GM23248 (cell line): ENCODE measurements at regions not wholly inside any gene's neighbourhood (a gene's known extent, or its start where the extent isn't known, plus 50 kb on each side); places are given as distances from the start of the nearest gene placed in this dataset.

ENCODE experiments used
- DNase-seq: peaks from one replicate; pipeline ENCODE4 v3.0.0-alpha.2; 2015
- H2AFZ ChIP-seq: fragments of 200-600 bp; sonication (generic); 2 replicates; pipeline ENCODE4 v1.6.1; 2016; ENCODE audit warnings: antibody characterized with exemption
- H3F3A ChIP-seq: fragments of 200-600 bp; sonication (generic); 2 replicates; pipeline ENCODE4 v1.6.1; 2016; ENCODE audit warnings: mild to moderate bottlenecking, antibody characterized with exemption, mixed run types; ENCODE audit not compliant: insufficient read depth
- H3K27ac ChIP-seq: fragments of 200-600 bp; sonication (generic); 2 replicates; pipeline ENCODE4 v1.5.1; 2016; ENCODE audit warnings: mild to moderate bottlenecking
- H3K27me3 ChIP-seq: fragments of 200-600 bp; sonication (generic); replicated peaks from 2 replicates; pipeline ENCODE4 v1.6.1; 2016; ENCODE audit warnings: mild to moderate bottlenecking; ENCODE audit not compliant: insufficient read depth
- H3K36me3 ChIP-seq: fragments of 200-600 bp; sonication (generic); 2 replicates; pipeline ENCODE4 v1.6.1; 2016; ENCODE audit warnings: low read depth, mild to moderate bottlenecking
- H3K4me1 ChIP-seq: fragments of 200-600 bp; sonication (generic); 2 replicates; pipeline ENCODE4 v1.6.1; 2016; ENCODE audit warnings: mild to moderate bottlenecking; ENCODE audit not compliant: insufficient read depth
- H3K4me2 ChIP-seq: fragments of 200-600 bp; sonication (generic); one replicate; pipeline ENCODE4 v1.6.1; 2016; ENCODE audit warnings: mild to moderate bottlenecking; ENCODE audit not compliant: unreplicated experiment
- H3K4me3 ChIP-seq: fragments of 200-600 bp; sonication (generic); 2 replicates; pipeline ENCODE4 v1.5.1; 2016; ENCODE audit warnings: mild to moderate bottlenecking
- H3K79me2 ChIP-seq: fragments of 200-600 bp; sonication (generic); 2 replicates; pipeline ENCODE4 v1.6.1; 2016; ENCODE audit warnings: mild to moderate bottlenecking; ENCODE audit not compliant: insufficient read depth
- H3K9ac ChIP-seq: fragments of 200-600 bp; sonication (generic); 2 replicates; pipeline ENCODE4 v1.6.1; 2016; ENCODE audit warnings: mild to moderate bottlenecking
- H3K9me2 ChIP-seq: fragments of 200-600 bp; sonication (generic); 2 replicates; pipeline ENCODE4 v1.6.1; 2016; ENCODE audit warnings: mixed run types, mild to moderate bottlenecking, moderate library complexity; ENCODE audit not compliant: insufficient read depth
- H3K9me3 ChIP-seq: fragments of 200-600 bp; sonication (generic); one replicate; pipeline ENCODE4 v1.6.1; 2017; ENCODE audit warnings: low read depth
- H4K20me1 ChIP-seq: fragments of 200-600 bp; sonication (generic); 2 replicates; pipeline ENCODE4 v1.6.0; 2016; ENCODE audit not compliant: insufficient read depth
- EZH2 ChIP-seq: fragments of 200-600 bp; sonication (generic); IDR thresholded peaks from 2 replicates; pipeline ENCODE4 v1.6.1; 2018; ENCODE audit warnings: antibody characterized with exemption, mild to moderate bottlenecking; ENCODE audit not compliant: insufficient read depth, poor library complexity, severe bottlenecking
- EZH2phosphoT487 ChIP-seq: fragments of 200-600 bp; sonication (generic); IDR thresholded peaks from 2 replicates; pipeline ENCODE4 v1.6.1; 2018; ENCODE audit warnings: antibody characterized with exemption, moderate library complexity, mild to moderate bottlenecking, low read depth; ENCODE audit not compliant: insufficient read depth
- WGBS, 2 experiments: methylation state at CpG; one replicate each; pipeline ENCODE4 v1.1.6; 2015 to 2017; ENCODE audit warnings: low lambda C conversion rate in 2 of 2, low coverage in 1 of 2; ENCODE audit errors: missing lambda C conversion rate in 2 of 2; 5-methylcytosine and 5-hydroxymethylcytosine counted together
- in situ Hi-C: fragments of 300-500 bp; cut with MboI; formaldehyde crosslinking; loops from 2 replicates; pipeline ENCODE4 v1.15.0; 2020

- no peak for TF ChIP-seq EZH2phosphoT487
- TF ChIP-seq EZH2, result no peak
- no peaks in the 10 kb centered on the region for H3K27me3 ChIP-seq
- H3K79me2 ChIP-seq, result no peaks in the 10 kb centered on the region
- H4K20me1 ChIP-seq, result no peaks in the 10 kb centered on the region
- WGBS, 2 experiments, result 73 to 74% methylated on average over 6 of the region's 6 CpGs
- H3K36me3 ChIP-seq, result no peaks in the 10 kb centered on the region
- H3K4me2 ChIP-seq, result no peak overlapping the region
- no peak overlapping the region for H3K27ac ChIP-seq
- H3K4me3 ChIP-seq, result no peak overlapping the region
- DNase-seq, result no peak
- H3K9me3 ChIP-seq, result no peaks in the 10 kb centered on the region
- H2AFZ ChIP-seq, result no peak overlapping the region
- H3K9me2 ChIP-seq, result no peaks in the 10 kb centered on the region
- peaks cover 3% of the 10 kb centered on the region for H3K4me1 ChIP-seq
- in situ Hi-C loops, result no loop called here
- H3K9ac ChIP-seq, result no peak overlapping the region
- H3F3A ChIP-seq, result peaks cover 6% of the 10 kb centered on the region
Measured at GRCh38 chr16:86370062-86370461, 140.3 kb upstream of the FOXF1 start.

GRCh38 chr16:86371083-86371803 lies 139.1 kb upstream of the FOXF1 start:
- H3K4me2 ChIP-seq, result no peak overlapping the region
- whole genome bisulfite sequencing, 2 experiments, result 71 to 73% methylated on average over 18 to 20 of the region's 20 CpGs
- peaks cover 17% of the 10 kb centered on the region for H3F3A ChIP-seq
- in situ Hi-C loops, result no loop called here
- no peak for DNase-seq
- no peaks in the 10 kb centered on the region for H3K9me2 ChIP-seq
- H3K79me2 ChIP-seq, result no peaks in the 10 kb centered on the region
- no peak overlapping the region for H3K27ac ChIP-seq
- no peak overlapping the region for H3K4me3 ChIP-seq
- no peaks in the 10 kb centered on the region for H3K36me3 ChIP-seq
- TF ChIP-seq EZH2phosphoT487, result no peak
- no peak for TF ChIP-seq EZH2
- H4K20me1 ChIP-seq, result no peaks in the 10 kb centered on the region
- H3K9ac ChIP-seq, result no peak overlapping the region
- H2AFZ ChIP-seq, result no peak overlapping the region
- H3K9me3 ChIP-seq, result no peaks in the 10 kb centered on the region
- peaks cover 15% of the 10 kb centered on the region for H3K4me1 ChIP-seq
- H3K27me3 ChIP-seq, result no peaks in the 10 kb centered on the region

GRCh38 chr16:86372193-86372592 lies 138.1 kb upstream of the FOXF1 start:
- H3K79me2 ChIP-seq, result no peaks in the 10 kb centered on the region
- no peaks in the 10 kb centered on the region for H3K9me2 ChIP-seq
- DNase-seq, result no peak
- no peak overlapping the region for H3K4me2 ChIP-seq
- no peaks in the 10 kb centered on the region for H3K27me3 ChIP-seq
- H3F3A ChIP-seq, result peaks cover 17% of the 10 kb centered on the region
- no peak overlapping the region for H3K27ac ChIP-seq
- no peak overlapping the region for H3K9ac ChIP-seq
- TF ChIP-seq EZH2phosphoT487, result no peak
- no peak for TF ChIP-seq EZH2
- no peak overlapping the region for H3K4me3 ChIP-seq
- H2AFZ ChIP-seq, result no peak overlapping the region
- H3K9me3 ChIP-seq, result no peaks in the 10 kb centered on the region
- 69 to 86% methylated on average over 8 of the region's 8 CpGs for WGBS, 2 experiments
- H4K20me1 ChIP-seq, result no peaks in the 10 kb centered on the region
- H3K36me3 ChIP-seq, result no peaks in the 10 kb centered on the region
- in situ Hi-C loops, result no loop called here
- H3K4me1 ChIP-seq, result peaks cover 15% of the 10 kb centered on the region

- Histone ChIP-seq H3K4me1 (peaks cover 15% of the 10 kb centered on the region), H3F3A (peaks cover 17% of the 10 kb centered on the region), H3K27me3 (no peaks in the 10 kb centered on the region), H3K4me2 (no peak overlapping the region), H4K20me1 (no peaks in the 10 kb centered on the region), H3K9ac (no peak overlapping the region), H2AFZ (no peak overlapping the region), H3K9me2 (no peaks in the 10 kb centered on the region), H3K9me3 (no peaks in the 10 kb centered on the region), H3K27ac (no peak overlapping the region), H3K79me2 (no peaks in the 10 kb centered on the region), H3K4me3 (no peak overlapping the region), H3K36me3 (no peaks in the 10 kb centered on the region)
- in situ Hi-C loops, result no loop called here
- 70 to 73% methylated on average over 16 of the region's 16 CpGs for WGBS, 2 experiments
- no peak for TF ChIP-seq EZH2phosphoT487
- TF ChIP-seq EZH2, result no peak
- DNase-seq, result no peak
Measured at GRCh38 chr16:86373276-86373901, 136.9 kb upstream of the FOXF1 start.
